Stomach smooth muscle (tissue), 2 donors: ENCODE measurements at regions not wholly inside any gene's neighbourhood (a gene's known extent, or its start where the extent isn't known, plus 50 kb on each side); places are given as distances from the start of the nearest gene placed in this dataset.
"Not testable (repeated sequence)": the region's sequence is repeated elsewhere in the genome, so short reads cannot be mapped to it uniquely, and the experiment has no call there.

Source experiments
- H3K27ac ChIP-seq: one replicate; pipeline ENCODE4 v1.7.0; 2013; ENCODE audit warnings: mild to moderate bottlenecking, low read length, inconsistent platforms
- H3K27me3 ChIP-seq, 2 donors: one replicate each; pipeline ENCODE4 v1.7.0; 2013; ENCODE audit warnings: low read length in 2 of 2; ENCODE audit not compliant: insufficient read depth in 2 of 2, control insufficient read depth in 1 of 2
- H3K36me3 ChIP-seq, 2 donors: one replicate each; pipeline ENCODE4 v1.7.0; 2013; ENCODE audit warnings: low read length in 2 of 2; ENCODE audit not compliant: control insufficient read depth in 2 of 2, insufficient read depth in 2 of 2
- H3K4me1 ChIP-seq: one replicate; pipeline ENCODE4 v1.7.0; 2013; ENCODE audit warnings: low read length; ENCODE audit not compliant: control insufficient read depth, insufficient read depth
- H3K4me3 ChIP-seq, 2 donors: one replicate each; pipeline ENCODE4 v1.7.0; 2013; ENCODE audit warnings: low read length in 2 of 2
- H3K9ac ChIP-seq, 2 donors: one replicate each; pipeline ENCODE4 v1.7.0; 2013; ENCODE audit warnings: low read length in 2 of 2, mild to moderate bottlenecking in 1 of 2
- H3K9me3 ChIP-seq, 2 donors: one replicate each; pipeline ENCODE4 v1.7.0; 2013; ENCODE audit warnings: low read length in 2 of 2; ENCODE audit not compliant: control insufficient read depth in 2 of 2
- donor health status: healthy.
- donor health status: Pancreatic carcinoma.

- Histone ChIP-seq H3K4me3 (peak overlapping the region; percentile 43 to 72), H3K9ac (peak overlapping the region in 1 of 2 donors; percentile 47)
- not testable (repeated sequence) for H3K36me3 ChIP-seq, H3K9me3 ChIP-seq, H3K27me3 ChIP-seq, H3K27ac ChIP-seq, H3K4me1 ChIP-seq
These were observed 303.3 kb upstream of the DPP6 start for GRCh38 chr7:153748885-153749284.

GRCh38 chr7:153765869-153766268, 286.3 kb upstream of the DPP6 start:
- H3K27me3 ChIP-seq, H3K9ac ChIP-seq, H3K9me3 ChIP-seq, H3K27ac ChIP-seq, H3K4me3 ChIP-seq, H3K36me3 ChIP-seq, H3K4me1 ChIP-seq: not testable (repeated sequence)

GRCh38 chr7:153766926-153767325, 285.3 kb upstream of the DPP6 start:
- not testable (repeated sequence) for H3K36me3 ChIP-seq, H3K27ac ChIP-seq, H3K4me3 ChIP-seq, H3K4me1 ChIP-seq, H3K9me3 ChIP-seq, H3K9ac ChIP-seq, H3K27me3 ChIP-seq

- H3K4me1 ChIP-seq = no peaks in the 10 kb centered on the region
These were observed 279.2 kb upstream of the DPP6 start for GRCh38 chr7:153772966-153773365.

GRCh38 chr7:153776940-153777339, 275.3 kb upstream of the DPP6 start:
- H3K4me1 ChIP-seq, H3K36me3 ChIP-seq, H3K27me3 ChIP-seq, H3K9me3 ChIP-seq, H3K27ac ChIP-seq, H3K4me3 ChIP-seq, H3K9ac ChIP-seq: not testable (repeated sequence)

More at GRCh38 chr7:153772966-153773365, 279.2 kb upstream of the DPP6 start:
- Histone ChIP-seq H3K27me3 (no peaks in the 10 kb centered on the region), H3K4me3 (no peak overlapping the region), H3K36me3 (no peaks in the 10 kb centered on the region), H3K9me3 (no peaks in the 10 kb centered on the region), H3K27ac (no peak overlapping the region), H3K9ac (no peak overlapping the region)

- H3K9me3 ChIP-seq, H3K36me3 ChIP-seq, H3K27me3 ChIP-seq, H3K4me1 ChIP-seq, H3K27ac ChIP-seq, H3K9ac ChIP-seq, H3K4me3 ChIP-seq: not testable (repeated sequence)
These were observed 254.8 kb upstream of the DPP6 start for GRCh38 chr7:153797363-153797762.

GRCh38 chr7:153808117-153808516, 244.1 kb upstream of the DPP6 start:
- no peaks in the 10 kb centered on the region for H3K27me3 ChIP-seq
- peaks cover 2% of the 10 kb centered on the region for H3K4me1 ChIP-seq
- H3K36me3 ChIP-seq = no peaks in the 10 kb centered on the region
- H3K4me3 ChIP-seq = no peak overlapping the region
- no peak overlapping the region for H3K9ac ChIP-seq
- H3K27ac ChIP-seq = no peak overlapping the region
- no peaks in the 10 kb centered on the region for H3K9me3 ChIP-seq

- no peaks in the 10 kb centered on the region for H3K27me3 ChIP-seq
- H3K36me3 ChIP-seq = no peaks in the 10 kb centered on the region
- no peaks in the 10 kb centered on the region for H3K9me3 ChIP-seq
- no peak overlapping the region for H3K4me3 ChIP-seq
- H3K4me1 ChIP-seq = peaks cover 4% of the 10 kb centered on the region
- H3K27ac ChIP-seq = no peak overlapping the region
- H3K9ac ChIP-seq = no peak overlapping the region
These were observed 222.7 kb upstream of the DPP6 start for GRCh38 chr7:153829525-153829924.

GRCh38 chr7:153832160-153832559, 220.0 kb upstream of the DPP6 start:
- Histone ChIP-seq H3K36me3 (no peaks in the 10 kb centered on the region), H3K4me3 (no peak overlapping the region), H3K27ac (no peak overlapping the region), H3K9me3 (no peaks in the 10 kb centered on the region), H3K27me3 (no peaks in the 10 kb centered on the region), H3K4me1 (peaks cover 13% of the 10 kb centered on the region), H3K9ac (no peak overlapping the region)

GRCh38 chr7:153835103-153835502, 217.1 kb upstream of the DPP6 start:
- no peak overlapping the region for H3K9ac ChIP-seq
- H3K4me1 ChIP-seq = peaks cover 13% of the 10 kb centered on the region
- no peaks in the 10 kb centered on the region for H3K27me3 ChIP-seq
- H3K4me3 ChIP-seq = peak overlapping the region in 1 of 2 donors; percentile 40
- no peaks in the 10 kb centered on the region for H3K9me3 ChIP-seq
- no peak overlapping the region for H3K27ac ChIP-seq
- H3K36me3 ChIP-seq = no peaks in the 10 kb centered on the region

GRCh38 chr7:153835712-153836265, 216.4 kb upstream of the DPP6 start:
- Histone ChIP-seq H3K9me3 (no peaks in the 10 kb centered on the region), H3K27me3 (no peaks in the 10 kb centered on the region), H3K9ac (peak overlapping the region in 1 of 2 donors; percentile 21), H3K27ac (peak overlapping the region; percentile 24), H3K4me1 (peaks cover 13% of the 10 kb centered on the region), H3K36me3 (no peaks in the 10 kb centered on the region), H3K4me3 (peak overlapping the region; percentile 31 to 40)
